Uterus (tissue), 2 donors: ENCODE measurements at regions not wholly inside any gene's neighbourhood (a gene's known extent, or its start where the extent isn't known, plus 50 kb on each side); places are given as distances from the start of the nearest gene placed in this dataset.

Experiments
- CTCF ChIP-seq, 4 experiments: fragments of 200-600 bp in 2 of 4; fragments of 450-650 bp in 2 of 4; sonication (generic) in 2 of 4; IDR thresholded peaks; one replicate each; pipeline ENCODE4 v1.5.1; 2016 to 2019; ENCODE audit warnings: antibody characterized with exemption in 4 of 4, mild to moderate bottlenecking in 2 of 4, moderate library complexity in 1 of 4
- POLR2A ChIP-seq, 2 donors: fragments of 450-650 bp; IDR thresholded peaks; one replicate each; pipeline ENCODE4 v1.6.1; 2016; ENCODE audit warnings: antibody characterized with exemption in 2 of 2, mild to moderate bottlenecking in 1 of 2, moderate library complexity in 1 of 2

DNA sequence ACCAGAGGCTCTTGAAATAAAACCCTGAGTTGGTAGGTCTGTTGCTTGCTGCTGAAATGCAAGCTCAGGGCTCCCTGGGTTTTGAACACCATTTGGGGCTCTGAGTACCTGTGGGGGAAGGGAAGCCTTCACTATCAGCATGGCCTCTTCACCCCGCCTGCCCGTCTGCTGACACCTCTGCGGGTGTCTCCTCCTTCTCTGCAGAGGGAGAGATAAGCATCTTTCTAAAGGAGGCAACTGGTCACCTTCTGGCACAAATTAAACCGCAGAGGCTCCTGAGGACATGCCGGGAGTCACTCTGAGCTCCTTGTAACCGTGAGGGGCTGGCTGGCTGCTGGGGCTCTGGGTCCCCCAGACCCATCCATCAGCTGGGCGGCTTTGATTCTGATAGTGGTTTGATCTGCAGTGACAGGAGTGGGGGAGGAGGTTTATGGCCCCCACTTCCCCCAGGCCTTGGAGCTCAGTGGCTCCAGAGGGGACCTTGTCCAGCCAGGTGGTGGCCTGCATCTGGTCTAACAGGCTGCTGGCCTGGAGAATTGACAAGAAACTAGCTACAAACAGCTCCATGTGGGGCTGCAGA lies 123.5 kb downstream of the IRF8 start:
- TF ChIP-seq POLR2A (IDR thresholded peaks at IDR 0.05) (no peak), CTCF (IDR thresholded peaks at IDR 0.05) (no peak)
